ENCODE measurements at regions not wholly inside any gene's neighbourhood (a gene's known extent, or its start where the extent isn't known, plus 50 kb on each side); places are given as distances from the start of the nearest gene placed in this dataset.

DNA sequence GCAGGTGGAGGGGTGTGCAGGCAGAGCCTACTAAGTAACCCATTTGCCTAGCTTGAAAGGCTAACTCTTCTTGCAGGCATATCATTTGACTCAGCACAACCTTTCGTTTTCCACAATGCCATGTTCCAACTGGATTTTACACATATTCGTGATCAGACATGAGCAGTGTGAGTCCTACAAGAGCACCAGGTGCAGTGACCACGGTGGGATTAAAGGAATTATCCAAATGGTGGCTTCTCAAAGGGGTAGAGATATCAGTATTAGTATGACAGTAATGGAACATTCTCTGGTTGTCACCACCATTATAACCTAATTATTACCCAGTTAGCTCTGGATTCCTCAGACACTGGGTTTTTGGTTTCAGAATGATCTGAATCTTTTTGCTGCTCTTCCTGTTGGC is 323.5 kb downstream of the LMO4 start:
- TF ChIP-seq, protein P1, sequence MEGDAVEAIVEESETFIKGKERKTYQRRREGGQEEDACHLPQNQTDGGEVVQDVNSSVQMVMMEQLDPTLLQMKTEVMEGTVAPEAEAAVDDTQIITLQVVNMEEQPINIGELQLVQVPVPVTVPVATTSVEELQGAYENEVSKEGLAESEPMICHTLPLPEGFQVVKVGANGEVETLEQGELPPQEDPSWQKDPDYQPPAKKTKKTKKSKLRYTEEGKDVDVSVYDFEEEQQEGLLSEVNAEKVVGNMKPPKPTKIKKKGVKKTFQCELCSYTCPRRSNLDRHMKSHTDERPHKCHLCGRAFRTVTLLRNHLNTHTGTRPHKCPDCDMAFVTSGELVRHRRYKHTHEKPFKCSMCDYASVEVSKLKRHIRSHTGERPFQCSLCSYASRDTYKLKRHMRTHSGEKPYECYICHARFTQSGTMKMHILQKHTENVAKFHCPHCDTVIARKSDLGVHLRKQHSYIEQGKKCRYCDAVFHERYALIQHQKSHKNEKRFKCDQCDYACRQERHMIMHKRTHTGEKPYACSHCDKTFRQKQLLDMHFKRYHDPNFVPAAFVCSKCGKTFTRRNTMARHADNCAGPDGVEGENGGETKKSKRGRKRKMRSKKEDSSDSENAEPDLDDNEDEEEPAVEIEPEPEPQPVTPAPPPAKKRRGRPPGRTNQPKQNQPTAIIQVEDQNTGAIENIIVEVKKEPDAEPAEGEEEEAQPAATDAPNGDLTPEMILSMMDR (IDR thresholded peaks at IDR 0.05; ENCODE audit: insufficient read depth, low read depth, low read length) = no peak
- Histone ChIP-seq H3K36me3 (ENCODE audit: control insufficient read depth, insufficient read depth, low read length) (no peaks in the 10 kb centered on the region), H3K4me3 (ENCODE audit: low read depth, low read length) (no peak overlapping the region), H3K27me3 (ENCODE audit: control insufficient read depth, insufficient read depth, low read length) (no peaks in the 10 kb centered on the region)
- no peak for DNase-seq (ENCODE audit: low read depth)
- ChIA-PET CTCF (interaction anchor here (1.9 kb wide), 1 partner anchor 10 kb away, joined by 9 read pairs; no protein-coding TSS in a partner anchor), POLR2A (no interaction called here)

DNA sequence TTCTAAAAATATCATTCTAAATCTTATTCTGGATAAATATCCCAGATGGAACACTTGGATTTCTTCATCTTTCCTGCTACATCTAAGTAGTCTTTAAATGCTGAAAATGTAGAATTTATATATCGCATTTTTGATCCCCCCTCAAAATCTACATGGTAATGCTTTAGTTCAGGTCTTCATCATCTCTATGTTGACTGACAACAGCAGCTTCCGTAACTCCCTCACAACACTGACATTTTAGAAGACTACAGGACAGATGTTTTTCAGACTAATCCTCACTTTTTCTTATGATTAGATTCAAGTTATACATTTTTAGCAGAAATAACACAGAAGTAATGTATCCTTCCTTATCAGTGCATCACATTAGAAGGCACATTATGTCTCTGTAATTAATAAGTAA is 336.5 kb downstream of the LMO4 start:
- CTCF ChIA-PET = interaction anchor here (0.5 kb wide), 1 partner anchor 10 kb away, joined by 4 read pairs; no protein-coding TSS in a partner anchor
- Histone ChIP-seq H3K27me3 (ENCODE audit: control insufficient read depth, insufficient read depth, low read length) (no peaks in the 10 kb centered on the region), H3K36me3 (ENCODE audit: control insufficient read depth, insufficient read depth, low read length) (no peaks in the 10 kb centered on the region), H3K4me3 (ENCODE audit: low read depth, low read length) (no peak overlapping the region)
- no peak for DNase-seq (ENCODE audit: low read depth)
- TF ChIP-seq, protein P1 (IDR thresholded peaks at IDR 0.05; ENCODE audit: insufficient read depth, low read depth, low read length) = no peak
- POLR2A ChIA-PET = no interaction called here

DNA sequence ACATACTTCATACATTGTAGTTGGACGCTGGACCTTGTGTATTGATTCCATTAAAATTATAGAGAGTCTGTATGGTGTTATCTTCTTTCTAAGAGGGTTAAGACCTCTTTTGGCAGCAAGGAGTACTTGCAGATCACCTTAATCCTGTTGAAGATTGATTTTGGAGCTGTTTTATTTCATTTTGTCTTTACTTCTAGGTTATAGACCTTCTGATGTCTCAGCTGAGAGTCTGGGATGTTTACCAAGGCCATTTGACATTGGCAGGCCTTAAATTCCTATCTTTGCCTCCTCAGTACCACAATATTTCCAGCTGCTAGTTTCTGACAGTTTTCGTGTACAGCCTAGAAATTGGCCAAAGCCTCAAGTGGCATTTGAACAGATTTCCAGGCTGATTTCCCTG is 338.0 kb downstream of the LMO4 start:
- H3K27me3 ChIP-seq (ENCODE audit: control insufficient read depth, insufficient read depth, low read length) = no peaks in the 10 kb centered on the region
- TF ChIP-seq, protein P1 (IDR thresholded peaks at IDR 0.05; ENCODE audit: insufficient read depth, low read depth, low read length) = no peak
- ChIA-PET CTCF (interaction anchor here (1.0 kb wide), 1 partner anchor 10 kb away, joined by 4 read pairs; no protein-coding TSS in a partner anchor), POLR2A (no interaction called here)
- DNase-seq (ENCODE audit: low read depth) = no peak
- no peak overlapping the region for H3K4me3 ChIP-seq (ENCODE audit: low read depth, low read length)
- H3K36me3 ChIP-seq (ENCODE audit: control insufficient read depth, insufficient read depth, low read length) = no peaks in the 10 kb centered on the region

DNA sequence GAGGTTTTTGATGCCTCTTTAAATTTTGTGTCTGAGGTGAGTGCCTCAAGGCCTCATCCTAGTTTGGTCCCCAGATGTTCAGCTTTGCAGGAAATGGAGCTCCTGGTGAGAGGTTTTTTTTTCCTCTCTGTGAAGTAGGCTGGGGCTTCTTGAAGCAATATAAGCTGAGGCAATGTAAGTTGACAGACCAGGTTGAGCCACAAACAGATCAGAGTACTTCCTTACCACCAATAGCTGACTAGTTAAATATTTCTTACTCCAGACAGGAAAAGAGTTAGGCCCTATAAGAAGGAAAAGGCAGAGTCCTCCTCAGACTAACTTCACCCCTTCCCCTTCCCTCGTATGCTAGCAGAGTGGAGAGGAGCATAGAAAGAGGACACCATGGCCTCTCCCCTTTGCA is 341.0 kb downstream of the LMO4 start:
- no peak for DNase-seq (ENCODE audit: low read depth)
- TF ChIP-seq, protein P1 (IDR thresholded peaks at IDR 0.05; ENCODE audit: insufficient read depth, low read depth, low read length) = no peak
- ChIA-PET CTCF (interaction anchor here (0.8 kb wide), 1 partner anchor 10 kb away, joined by 3 read pairs; no protein-coding TSS in a partner anchor), POLR2A (no interaction called here)
- Histone ChIP-seq H3K4me3 (ENCODE audit: low read depth, low read length) (no peak overlapping the region), H3K27me3 (ENCODE audit: control insufficient read depth, insufficient read depth, low read length) (no peaks in the 10 kb centered on the region), H3K36me3 (ENCODE audit: control insufficient read depth, insufficient read depth, low read length) (no peaks in the 10 kb centered on the region)

GRCh38 chr1:87673309-87673708 is 344.6 kb downstream of the LMO4 start:
- CTCF ChIA-PET = no interaction called here
- Histone ChIP-seq H3K27me3 (ENCODE audit: control insufficient read depth, insufficient read depth, low read length) (no peaks in the 10 kb centered on the region), H3K4me3 (ENCODE audit: low read depth, low read length) (no peak overlapping the region), H3K36me3 (ENCODE audit: control insufficient read depth, insufficient read depth, low read length) (no peaks in the 10 kb centered on the region)
- DNase-seq (ENCODE audit: low read depth) = no peak
- POLR2A ChIA-PET = no interaction called here
- TF ChIP-seq, protein P1 (IDR thresholded peaks at IDR 0.05; ENCODE audit: insufficient read depth, low read depth, low read length) = no peak
